ENCODE measurements at regions not wholly inside any gene's neighbourhood (a gene's known extent, or its start where the extent isn't known, plus 50 kb on each side); places are given as distances from the start of the nearest gene placed in this dataset.

DNA sequence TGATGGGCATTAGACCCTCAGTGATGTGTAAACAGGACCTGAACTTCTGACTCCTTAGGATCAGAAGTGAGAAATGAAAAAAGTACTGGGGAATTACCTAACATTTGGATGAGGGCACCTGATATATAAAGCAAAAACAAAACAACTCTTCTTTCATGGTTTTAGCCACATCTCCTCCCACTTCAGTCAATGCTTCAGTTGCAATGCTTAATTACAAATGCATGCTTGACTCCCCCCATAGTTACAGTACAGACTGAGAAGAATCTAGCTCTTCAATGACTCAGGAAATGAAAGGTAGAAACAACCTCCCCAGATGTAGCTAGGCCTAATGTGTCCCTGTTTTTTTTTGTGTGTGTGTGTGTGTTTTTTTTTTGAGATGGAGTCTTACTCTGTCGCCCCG, 276.8 kb upstream of the POU3F3 start:
- Histone ChIP-seq H3K4me1 (ENCODE audit: control insufficient read depth in 1 of 2, insufficient read depth in 2 of 2, low read length in 2 of 2) (no peaks in the 10 kb centered on the region), H3K27me3 (ENCODE audit: control insufficient read depth in 1 of 2, insufficient read depth in 2 of 2, low read length in 2 of 2) (no peaks in the 10 kb centered on the region), H3K4me3 (ENCODE audit: low read depth in 1 of 2, low read length in 2 of 2) (no peak overlapping the region), H3K27ac (ENCODE audit: low read depth, low read length) (no peak overlapping the region), H3K9me3 (ENCODE audit: control insufficient read depth in 1 of 2, low read length in 2 of 2) (no peaks in the 10 kb centered on the region), H3K9ac (ENCODE audit: low read depth in 1 of 2, low read length in 2 of 2) (no peak overlapping the region), H3K36me3 (ENCODE audit: control insufficient read depth in 1 of 2, insufficient read depth in 2 of 2, low read length in 2 of 2) (no peaks in the 10 kb centered on the region)

DNA sequence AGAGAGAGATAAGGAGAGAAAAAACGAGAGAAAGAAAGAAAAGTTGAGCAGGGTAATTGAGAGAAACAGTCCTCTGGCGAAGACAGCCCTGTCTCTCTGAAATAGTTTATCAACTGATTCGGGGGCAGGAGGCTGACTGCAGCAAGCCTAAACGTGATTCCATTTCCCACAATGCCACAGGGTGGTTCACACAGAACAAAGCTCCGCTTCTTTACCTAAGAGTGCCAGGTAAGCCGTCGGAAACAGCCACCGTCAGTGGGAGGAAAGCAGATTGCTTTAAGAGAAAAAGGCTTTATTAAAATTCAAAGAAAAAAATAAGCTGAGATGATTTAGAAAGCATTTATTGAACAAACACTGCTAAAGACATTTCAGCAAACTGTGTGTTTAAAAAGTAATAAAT, 271.4 kb upstream of the POU3F3 start:
- H3K9ac ChIP-seq (ENCODE audit: low read depth in 1 of 2, low read length in 2 of 2): no peak overlapping the region
- peaks cover 0 to 3% of the 10 kb centered on the region in 2 donors for H3K4me1 ChIP-seq (ENCODE audit: control insufficient read depth in 1 of 2, insufficient read depth in 2 of 2, low read length in 2 of 2)
- peak overlapping the region in 1 of 2 donors; percentile 11 for H3K4me3 ChIP-seq (ENCODE audit: low read depth in 1 of 2, low read length in 2 of 2)
- H3K36me3 ChIP-seq (ENCODE audit: control insufficient read depth in 1 of 2, insufficient read depth in 2 of 2, low read length in 2 of 2): no peaks in the 10 kb centered on the region
- no peak overlapping the region for H3K27ac ChIP-seq (ENCODE audit: low read depth, low read length)
- no peaks in the 10 kb centered on the region for H3K9me3 ChIP-seq (ENCODE audit: control insufficient read depth in 1 of 2, low read length in 2 of 2)
- H3K27me3 ChIP-seq (ENCODE audit: control insufficient read depth in 1 of 2, insufficient read depth in 2 of 2, low read length in 2 of 2): no peaks in the 10 kb centered on the region

DNA sequence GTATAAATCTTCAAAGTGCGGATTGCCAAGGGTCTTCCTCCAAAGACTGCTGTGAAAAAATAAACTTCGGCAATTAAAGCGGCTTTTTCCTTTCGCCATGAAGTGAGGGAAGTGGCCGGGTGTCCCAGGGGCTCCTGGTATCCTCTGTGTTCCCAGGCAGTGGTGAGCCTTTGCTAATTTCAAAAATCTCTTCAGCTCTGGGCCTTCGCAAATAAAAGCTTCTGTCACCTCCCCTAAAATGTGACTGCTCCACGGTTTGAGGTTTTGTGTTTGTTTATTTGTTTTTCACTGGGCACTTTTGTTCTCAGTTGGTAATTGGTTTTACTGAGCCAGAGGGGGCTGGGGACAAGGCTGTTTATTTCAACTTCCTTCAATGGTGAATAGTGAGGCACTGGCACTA, 270.1 kb upstream of the POU3F3 start:
- Histone ChIP-seq H3K27me3 (ENCODE audit: control insufficient read depth in 1 of 2, insufficient read depth in 2 of 2, low read length in 2 of 2) (no peaks in the 10 kb centered on the region), H3K27ac (ENCODE audit: low read depth, low read length) (no peak overlapping the region), H3K4me1 (ENCODE audit: control insufficient read depth in 1 of 2, insufficient read depth in 2 of 2, low read length in 2 of 2) (peaks cover 0 to 3% of the 10 kb centered on the region in 2 donors), H3K9me3 (ENCODE audit: control insufficient read depth in 1 of 2, low read length in 2 of 2) (no peaks in the 10 kb centered on the region), H3K36me3 (ENCODE audit: control insufficient read depth in 1 of 2, insufficient read depth in 2 of 2, low read length in 2 of 2) (no peaks in the 10 kb centered on the region), H3K4me3 (ENCODE audit: low read depth in 1 of 2, low read length in 2 of 2) (no peak overlapping the region), H3K9ac (ENCODE audit: low read depth in 1 of 2, low read length in 2 of 2) (no peak overlapping the region)

DNA sequence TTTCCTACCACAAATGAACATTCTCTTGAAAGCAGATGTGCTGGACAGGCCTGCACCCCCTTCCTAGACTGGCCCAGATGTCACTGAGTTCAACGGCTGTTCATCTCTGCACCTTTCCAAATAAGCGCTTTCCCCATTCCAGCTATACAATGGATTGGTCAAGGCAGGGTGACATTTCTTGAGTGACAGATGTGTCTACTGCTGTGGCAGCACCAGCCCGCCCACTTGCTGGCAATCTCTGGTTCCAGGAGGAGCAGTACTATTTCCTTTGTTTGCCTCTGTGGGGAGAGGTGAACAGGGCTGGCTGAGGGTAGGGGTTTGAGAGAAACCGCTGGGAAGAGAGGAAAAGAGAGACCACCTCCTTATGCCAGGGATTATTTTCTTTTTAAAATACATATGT, 269.5 kb upstream of the POU3F3 start:
- Histone ChIP-seq H3K4me3 (ENCODE audit: low read depth in 1 of 2, low read length in 2 of 2) (no peak overlapping the region), H3K36me3 (ENCODE audit: control insufficient read depth in 1 of 2, insufficient read depth in 2 of 2, low read length in 2 of 2) (no peaks in the 10 kb centered on the region), H3K27me3 (ENCODE audit: control insufficient read depth in 1 of 2, insufficient read depth in 2 of 2, low read length in 2 of 2) (no peaks in the 10 kb centered on the region), H3K4me1 (ENCODE audit: control insufficient read depth in 1 of 2, insufficient read depth in 2 of 2, low read length in 2 of 2) (peaks cover 0 to 3% of the 10 kb centered on the region in 2 donors), H3K9ac (ENCODE audit: low read depth in 1 of 2, low read length in 2 of 2) (no peak overlapping the region), H3K9me3 (ENCODE audit: control insufficient read depth in 1 of 2, low read length in 2 of 2) (no peaks in the 10 kb centered on the region), H3K27ac (ENCODE audit: low read depth, low read length) (no peak overlapping the region)

DNA sequence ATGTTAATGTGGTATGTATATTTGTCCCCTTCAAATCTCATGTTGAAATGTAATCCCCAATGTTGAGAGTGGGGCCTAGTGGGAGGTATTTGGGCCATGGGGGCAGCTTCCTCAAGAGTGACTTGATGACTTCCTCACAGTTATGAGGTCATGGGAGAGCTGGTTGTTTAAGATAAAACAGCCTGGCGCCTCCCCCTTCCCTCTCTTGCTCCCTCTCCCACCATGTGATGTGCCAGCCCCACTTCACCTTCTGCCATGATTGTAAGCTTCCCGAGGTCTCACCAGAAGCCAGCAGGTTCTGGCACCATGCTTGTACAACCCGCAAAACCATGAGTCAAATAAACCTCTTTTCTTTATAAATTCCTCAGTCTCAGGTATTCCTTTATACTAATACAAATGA, 258.3 kb upstream of the POU3F3 start:
- H3K9me3 ChIP-seq (ENCODE audit: control insufficient read depth in 1 of 2, low read length in 2 of 2): peaks cover 2 to 3% of the 10 kb centered on the region in 2 donors
- no peaks in the 10 kb centered on the region for H3K4me1 ChIP-seq (ENCODE audit: control insufficient read depth in 1 of 2, insufficient read depth in 2 of 2, low read length in 2 of 2)
- H3K27me3 ChIP-seq (ENCODE audit: control insufficient read depth in 1 of 2, insufficient read depth in 2 of 2, low read length in 2 of 2): no peaks in the 10 kb centered on the region
- H3K4me3 ChIP-seq (ENCODE audit: low read depth in 1 of 2, low read length in 2 of 2): no peak overlapping the region
- no peaks in the 10 kb centered on the region for H3K36me3 ChIP-seq (ENCODE audit: control insufficient read depth in 1 of 2, insufficient read depth in 2 of 2, low read length in 2 of 2)
- no peak overlapping the region for H3K27ac ChIP-seq (ENCODE audit: low read depth, low read length)
- no peak overlapping the region for H3K9ac ChIP-seq (ENCODE audit: low read depth in 1 of 2, low read length in 2 of 2)

DNA sequence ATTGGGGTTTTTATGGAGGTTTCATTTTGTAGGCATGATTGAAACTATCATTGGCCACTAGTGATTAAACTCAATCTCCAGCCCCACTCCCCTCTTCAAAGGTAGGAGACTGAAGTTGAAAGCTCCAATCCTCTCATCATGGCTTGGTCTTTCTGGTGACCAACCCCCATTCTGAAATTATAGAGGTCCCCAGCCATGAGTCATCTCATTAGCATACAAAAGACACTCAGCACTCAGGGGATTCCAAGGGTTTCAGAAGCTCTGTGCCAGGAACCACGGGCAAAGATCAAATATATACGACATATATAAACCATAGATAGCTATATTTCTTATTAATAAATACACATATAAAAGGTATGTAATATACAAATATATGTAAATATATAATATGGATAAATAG, 256.0 kb upstream of the POU3F3 start:
- H3K9ac ChIP-seq (ENCODE audit: low read depth in 1 of 2, low read length in 2 of 2): no peak overlapping the region
- no peaks in the 10 kb centered on the region for H3K4me1 ChIP-seq (ENCODE audit: control insufficient read depth in 1 of 2, insufficient read depth in 2 of 2, low read length in 2 of 2)
- no peaks in the 10 kb centered on the region for H3K9me3 ChIP-seq (ENCODE audit: control insufficient read depth in 1 of 2, low read length in 2 of 2)
- no peaks in the 10 kb centered on the region for H3K27me3 ChIP-seq (ENCODE audit: control insufficient read depth in 1 of 2, insufficient read depth in 2 of 2, low read length in 2 of 2)
- H3K27ac ChIP-seq (ENCODE audit: low read depth, low read length): no peak overlapping the region
- no peak overlapping the region for H3K4me3 ChIP-seq (ENCODE audit: low read depth in 1 of 2, low read length in 2 of 2)
- no peaks in the 10 kb centered on the region for H3K36me3 ChIP-seq (ENCODE audit: control insufficient read depth in 1 of 2, insufficient read depth in 2 of 2, low read length in 2 of 2)

DNA sequence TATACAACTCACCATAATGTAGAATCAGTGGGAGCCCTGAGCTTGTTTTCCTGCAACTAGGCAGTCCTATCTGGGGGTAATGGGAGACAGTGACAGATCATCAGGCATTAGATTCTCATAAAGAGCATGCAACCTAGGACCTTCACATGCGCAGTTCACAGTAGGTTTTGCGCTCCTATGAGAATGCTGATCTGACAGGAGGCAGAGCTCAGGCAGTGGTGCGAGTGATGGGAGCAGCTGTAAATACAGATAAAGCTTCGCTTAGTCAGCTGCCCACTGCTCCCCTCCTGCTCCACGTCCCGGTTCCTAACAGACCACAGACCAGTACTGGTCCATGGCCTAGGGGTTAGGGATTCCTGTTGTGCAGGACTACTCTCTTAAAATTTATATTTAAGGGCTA, 255.3 kb upstream of the POU3F3 start:
- H3K9ac ChIP-seq (ENCODE audit: low read depth in 1 of 2, low read length in 2 of 2): no peak overlapping the region
- H3K9me3 ChIP-seq (ENCODE audit: control insufficient read depth in 1 of 2, low read length in 2 of 2): no peaks in the 10 kb centered on the region
- H3K36me3 ChIP-seq (ENCODE audit: control insufficient read depth in 1 of 2, insufficient read depth in 2 of 2, low read length in 2 of 2): no peaks in the 10 kb centered on the region

DNA sequence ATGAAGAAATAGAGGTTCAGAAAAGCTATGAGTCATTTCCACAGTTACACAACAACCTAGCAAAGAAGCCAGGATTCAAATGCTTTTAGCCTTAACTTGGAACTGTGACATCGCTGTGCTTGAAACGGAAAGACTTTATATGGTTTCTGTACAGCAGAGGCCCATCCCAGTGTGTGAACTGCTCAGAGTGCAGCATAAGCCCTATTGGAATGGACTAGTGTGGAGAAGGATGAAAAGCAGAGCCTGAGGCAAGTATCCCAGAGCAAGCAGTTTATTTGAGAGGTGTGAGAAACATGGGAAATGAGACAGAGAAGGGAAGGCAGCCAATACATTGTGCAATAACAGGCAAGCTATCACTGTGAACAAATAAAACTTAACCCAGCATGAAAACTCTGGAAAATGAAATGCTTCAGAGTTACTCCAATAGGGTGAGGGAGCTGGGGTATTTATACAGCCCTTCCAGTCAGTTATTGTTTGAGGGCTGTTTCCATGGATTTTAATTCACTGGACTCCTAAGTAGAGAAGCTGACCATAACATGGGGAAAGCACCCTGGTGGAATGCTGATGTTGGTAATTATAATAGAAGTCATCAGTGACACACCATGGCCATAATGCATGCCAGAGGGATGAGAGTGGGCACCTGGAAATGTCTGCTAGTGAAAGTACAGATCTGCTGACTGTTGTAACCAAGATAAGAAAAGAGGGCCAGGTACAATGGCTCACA, 254.0 kb upstream of the POU3F3 start:
- Histone ChIP-seq H3K9ac (ENCODE audit: low read depth in 1 of 2, low read length in 2 of 2) (no peak overlapping the region), H3K27me3 (ENCODE audit: control insufficient read depth in 1 of 2, insufficient read depth in 2 of 2, low read length in 2 of 2) (no peaks in the 10 kb centered on the region), H3K4me3 (ENCODE audit: low read depth in 1 of 2, low read length in 2 of 2) (no peak overlapping the region), H3K27ac (ENCODE audit: low read depth, low read length) (no peak overlapping the region), H3K9me3 (ENCODE audit: control insufficient read depth in 1 of 2, low read length in 2 of 2) (peaks cover 0 to 7% of the 10 kb centered on the region in 2 donors), H3K36me3 (ENCODE audit: control insufficient read depth in 1 of 2, insufficient read depth in 2 of 2, low read length in 2 of 2) (no peaks in the 10 kb centered on the region), H3K4me1 (ENCODE audit: control insufficient read depth in 1 of 2, insufficient read depth in 2 of 2, low read length in 2 of 2) (no peaks in the 10 kb centered on the region)

More for the DNA sequence above, 255.3 kb upstream of the POU3F3 start:
- no peaks in the 10 kb centered on the region for H3K27me3 ChIP-seq (ENCODE audit: control insufficient read depth in 1 of 2, insufficient read depth in 2 of 2, low read length in 2 of 2)
- no peak overlapping the region for H3K27ac ChIP-seq (ENCODE audit: low read depth, low read length)
- H3K4me3 ChIP-seq (ENCODE audit: low read depth in 1 of 2, low read length in 2 of 2): no peak overlapping the region
- H3K4me1 ChIP-seq (ENCODE audit: control insufficient read depth in 1 of 2, insufficient read depth in 2 of 2, low read length in 2 of 2): no peaks in the 10 kb centered on the region

DNA sequence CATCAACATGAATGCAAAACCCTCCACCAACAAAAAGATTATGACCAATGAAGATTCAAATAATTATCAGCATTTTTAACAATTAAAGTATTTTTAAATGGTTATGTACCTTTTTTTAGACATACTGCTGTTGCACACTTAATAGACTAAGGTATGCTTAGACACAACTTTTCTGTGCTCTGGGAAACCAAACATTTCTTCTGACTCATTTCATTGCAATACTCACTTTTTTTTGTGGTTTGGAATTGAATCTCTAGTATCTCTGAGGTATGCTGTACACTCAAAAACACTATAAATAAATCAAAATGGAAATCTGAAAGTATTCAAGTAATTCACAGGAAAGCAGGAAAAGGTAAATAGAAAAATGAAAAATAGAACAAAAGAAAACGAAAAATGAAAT, 247.9 kb upstream of the POU3F3 start:
- H3K36me3 ChIP-seq (ENCODE audit: control insufficient read depth in 1 of 2, insufficient read depth in 2 of 2, low read length in 2 of 2): no peaks in the 10 kb centered on the region
- H3K4me1 ChIP-seq (ENCODE audit: control insufficient read depth in 1 of 2, insufficient read depth in 2 of 2, low read length in 2 of 2): no peaks in the 10 kb centered on the region
- H3K27me3 ChIP-seq (ENCODE audit: control insufficient read depth in 1 of 2, insufficient read depth in 2 of 2, low read length in 2 of 2): no peaks in the 10 kb centered on the region
- no peak overlapping the region for H3K9ac ChIP-seq (ENCODE audit: low read depth in 1 of 2, low read length in 2 of 2)
- H3K9me3 ChIP-seq (ENCODE audit: control insufficient read depth in 1 of 2, low read length in 2 of 2): peaks cover 0 to 7% of the 10 kb centered on the region in 2 donors
- H3K4me3 ChIP-seq (ENCODE audit: low read depth in 1 of 2, low read length in 2 of 2): no peak overlapping the region
- no peak overlapping the region for H3K27ac ChIP-seq (ENCODE audit: low read depth, low read length)

DNA sequence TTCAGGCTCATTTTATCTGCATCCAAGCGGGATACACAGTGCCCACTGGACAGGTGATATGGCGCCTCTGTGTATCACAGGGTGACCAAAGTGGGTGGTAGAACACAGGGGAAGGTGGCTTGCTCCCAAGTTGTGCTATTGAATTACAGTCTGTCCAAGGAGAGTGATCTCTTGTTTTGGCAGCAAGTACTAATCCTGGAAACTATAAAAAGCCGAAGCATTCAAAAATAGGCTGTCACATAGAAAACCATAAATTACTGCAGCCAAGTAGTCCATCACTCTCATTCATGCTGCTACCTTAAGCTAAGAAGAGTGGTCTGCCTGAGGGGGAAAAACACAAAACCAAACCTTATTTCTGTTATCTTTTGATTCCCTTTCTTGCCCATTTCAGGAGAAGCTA, 237.1 kb upstream of the POU3F3 start:
- H3K4me3 ChIP-seq (ENCODE audit: low read depth in 1 of 2, low read length in 2 of 2): no peak overlapping the region
- no peaks in the 10 kb centered on the region for H3K27me3 ChIP-seq (ENCODE audit: control insufficient read depth in 1 of 2, insufficient read depth in 2 of 2, low read length in 2 of 2)
- H3K9me3 ChIP-seq (ENCODE audit: control insufficient read depth in 1 of 2, low read length in 2 of 2): no peaks in the 10 kb centered on the region
- no peak overlapping the region for H3K9ac ChIP-seq (ENCODE audit: low read depth in 1 of 2, low read length in 2 of 2)
- H3K36me3 ChIP-seq (ENCODE audit: control insufficient read depth in 1 of 2, insufficient read depth in 2 of 2, low read length in 2 of 2): no peaks in the 10 kb centered on the region
- no peaks in the 10 kb centered on the region for H3K4me1 ChIP-seq (ENCODE audit: control insufficient read depth in 1 of 2, insufficient read depth in 2 of 2, low read length in 2 of 2)
- no peak overlapping the region for H3K27ac ChIP-seq (ENCODE audit: low read depth, low read length)

Data from duodenal mucosa (tissue), 2 donors.